CD14-positive monocyte (primary cell): ENCODE measurements at regions not wholly inside any gene's neighbourhood (a gene's known extent, or its start where the extent isn't known, plus 50 kb on each side); places are given as distances from the start of the nearest gene placed in this dataset.

Experiments used
- DNase-seq, 3 donors: peaks; one replicate each; pipeline ENCODE4 v3.0.0-alpha.2; 2011 to 2022
- H2AFZ ChIP-seq: 2 replicates; pipeline ENCODE4 v1.6.0; 2012; ENCODE audit warnings: mild to moderate bottlenecking, low read depth, low read length, inconsistent platforms; ENCODE audit not compliant: insufficient read depth, poor library complexity, severe bottlenecking
- H3K27ac ChIP-seq, 2 donors: 1 replicate in 1 of 2; 2 replicates in 1 of 2; pipeline ENCODE4 v1.5.1; 2012 to 2013; ENCODE audit warnings: low read length in 2 of 2, control low read depth in 1 of 2, inconsistent platforms in 1 of 2, low read depth in 1 of 2, mild to moderate bottlenecking in 1 of 2
- H3K27me3 ChIP-seq, 2 donors: one replicate each; pipeline versions ENCODE4 v1.6.0 to v1.6.1; 2011 to 2013; ENCODE audit warnings: low read length in 2 of 2; ENCODE audit not compliant: control insufficient read depth in 2 of 2, insufficient read depth in 2 of 2
- H3K36me3 ChIP-seq, 2 donors: replicated peaks in 1 of 2; 1 replicate in 1 of 2; 2 replicates in 1 of 2; pipeline versions ENCODE4 v1.5.1 to v1.6.1; 2012 to 2013; ENCODE audit warnings: low read length in 2 of 2, control low read depth in 1 of 2, inconsistent platforms in 1 of 2, mild to moderate bottlenecking in 1 of 2; ENCODE audit not compliant: insufficient read depth in 2 of 2, control insufficient read depth in 1 of 2
- H3K4me1 ChIP-seq, 2 donors: 1 replicate in 1 of 2; 2 replicates in 1 of 2; pipeline versions ENCODE4 v1.5.1 to v1.6.1; 2012 to 2013; ENCODE audit warnings: low read length in 2 of 2, control low read depth in 1 of 2, inconsistent platforms in 1 of 2, mild to moderate bottlenecking in 1 of 2, moderate library complexity in 1 of 2; ENCODE audit not compliant: insufficient read depth in 2 of 2, control insufficient read depth in 1 of 2
- H3K4me2 ChIP-seq: replicated peaks from 2 replicates; pipeline ENCODE3; 2012; ENCODE audit warnings: low read length, moderate library complexity, mild to moderate bottlenecking; ENCODE audit not compliant: poor library complexity, severe bottlenecking; ENCODE audit errors: extremely low read depth
- H3K4me3 ChIP-seq, 3 experiments: fragments of 200-600 bp in 1 of 3; sonication (generic) in 1 of 3; replicated peaks in 1 of 3; 1 replicate in 2 of 3; 2 replicates in 1 of 3; pipeline ENCODE4 v1.5.1; 2011 to 2013; ENCODE audit warnings: low read length in 3 of 3, mild to moderate bottlenecking in 3 of 3, control low read depth in 2 of 3, low read depth in 2 of 3, inconsistent platforms in 1 of 3, moderate library complexity in 1 of 3
- H3K79me2 ChIP-seq: 2 replicates; pipeline ENCODE4 v1.6.0; 2012; ENCODE audit warnings: mild to moderate bottlenecking, control low read depth, inconsistent platforms, low read length, moderate library complexity; ENCODE audit not compliant: insufficient read depth
- H3K9ac ChIP-seq: 2 replicates; pipeline ENCODE4 v1.6.0; 2017; ENCODE audit warnings: low read length, mild to moderate bottlenecking; ENCODE audit not compliant: insufficient read depth, poor library complexity, severe bottlenecking
- H3K9me3 ChIP-seq, 2 donors: replicated peaks in 1 of 2; 1 replicate in 1 of 2; 2 replicates in 1 of 2; pipeline versions ENCODE4 v1.5.1 to v1.6.1; 2012 to 2013; ENCODE audit warnings: low read length in 2 of 2, control low read depth in 1 of 2; ENCODE audit not compliant: control insufficient read depth in 1 of 2, insufficient read depth in 1 of 2
- H4K20me1 ChIP-seq: 2 replicates; pipeline ENCODE4 v1.6.0; 2012; ENCODE audit warnings: mild to moderate bottlenecking, low read length, control low read depth, moderate library complexity; ENCODE audit not compliant: insufficient read depth
- H3K27ac Mint-ChIP-seq, 7 donors: one replicate each; pipeline ENCODE4 v1.8.0; 2020; ENCODE audit warnings: mild to moderate bottlenecking in 7 of 7, mixed read lengths in 7 of 7, moderate library complexity in 6 of 7, inconsistent platforms in 2 of 7
- H3K27me3 Mint-ChIP-seq, 3 donors: one replicate each; pipeline ENCODE4 v1.8.0; 2021 to 2022; ENCODE audit warnings: low read depth in 3 of 3, mild to moderate bottlenecking in 3 of 3, mixed read lengths in 3 of 3, moderate library complexity in 3 of 3, inconsistent platforms in 1 of 3
- H3K36me3 Mint-ChIP-seq, 2 donors: one replicate each; pipeline ENCODE4 v1.8.0; 2020; ENCODE audit warnings: mixed read lengths in 2 of 2, inconsistent platforms in 1 of 2, mild to moderate bottlenecking in 1 of 2
- H3K4me1 Mint-ChIP-seq: one replicate; pipeline ENCODE4 v1.8.0; 2020; ENCODE audit warnings: mild to moderate bottlenecking, mixed read lengths
- H3K4me3 Mint-ChIP-seq, 2 donors: one replicate each; pipeline ENCODE4 v1.8.0; 2020; ENCODE audit warnings: mild to moderate bottlenecking in 2 of 2, mixed read lengths in 2 of 2, moderate library complexity in 1 of 2
- H3K9me3 Mint-ChIP-seq, 7 donors: one replicate each; pipeline ENCODE4 v1.8.0; 2020 to 2022; ENCODE audit warnings: mixed read lengths in 7 of 7, mild to moderate bottlenecking in 6 of 7, moderate library complexity in 6 of 7, inconsistent platforms in 2 of 7
- WGBS: methylation state at CpG from one replicate; pipeline ENCODE4 v1.1.5; 2013; ENCODE audit warnings: missing lambda C conversion rate; ENCODE audit not compliant: insufficient coverage; 5-methylcytosine and 5-hydroxymethylcytosine counted together
- intact Hi-C, 2 donors: fragments of 100-400 bp; cut with micrococcal nuclease; formaldehyde crosslinking; loops; one replicate each; pipeline versions ENCODE4 v1.15.0 to v1.15.1; 2023
- TF ChIP-seq, protein P1 (sequence below): fragments of 200-600 bp; IDR thresholded peaks from one replicate; pipeline ENCODE4 v1.8.0; 2022; ENCODE audit warnings: antibody characterized with exemption, mild to moderate bottlenecking

DNA sequence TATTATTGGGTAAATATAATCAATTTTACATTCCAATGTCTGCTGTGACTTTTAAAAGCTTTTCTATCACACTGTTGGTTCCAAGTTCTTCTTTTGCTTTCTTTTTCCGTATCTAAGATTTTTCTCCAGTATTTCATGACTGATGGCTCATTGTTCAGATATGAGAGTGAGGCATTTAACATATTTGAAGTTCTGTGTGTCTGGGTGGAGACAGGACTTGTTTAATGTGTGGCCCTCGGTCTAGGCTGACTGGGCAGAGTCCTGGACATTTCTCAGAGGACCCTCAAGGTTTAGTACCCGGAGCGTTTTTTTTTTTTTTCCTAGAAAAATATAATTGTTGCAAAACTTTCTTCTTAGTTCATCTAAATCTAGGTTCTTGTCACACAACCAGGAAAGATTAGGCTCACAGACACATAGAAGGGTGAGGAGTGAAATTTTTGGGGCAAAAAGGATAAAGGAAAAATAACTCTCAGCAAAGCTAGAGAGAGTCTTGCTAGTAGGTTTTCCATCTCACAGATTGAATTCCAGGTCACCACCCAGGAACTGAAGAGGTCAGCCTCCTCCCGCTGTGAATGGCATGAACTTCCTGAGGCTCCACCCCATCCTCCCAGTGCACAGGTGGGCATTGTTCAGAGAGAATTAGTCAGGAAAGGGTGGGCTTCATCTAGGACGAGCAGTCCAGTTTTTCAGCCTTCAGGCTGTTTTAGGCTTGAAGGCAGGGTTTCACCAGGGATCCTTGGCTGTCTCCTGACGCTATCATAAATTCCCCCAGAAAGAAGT is 1002.4 kb upstream of the PCDH9 start:
- H4K20me1 ChIP-seq = no peaks in the 10 kb centered on the region
- no peaks in the 10 kb centered on the region for H3K9me3 ChIP-seq
- no peaks in the 10 kb centered on the region for H3K27me3 ChIP-seq
- H3K4me3 Mint-ChIP-seq = no peak overlapping the region
- H3K9me3 Mint-ChIP-seq = peaks cover 0 to 3% (median 0%) of the 10 kb centered on the region in 7 donors
- no peak overlapping the region for H3K9ac ChIP-seq
- H3K36me3 ChIP-seq = no peaks in the 10 kb centered on the region
- H3K4me2 ChIP-seq = no peak overlapping the region
- no peaks in the 10 kb centered on the region for H3K4me1 Mint-ChIP-seq
- no peaks in the 10 kb centered on the region for H3K4me1 ChIP-seq
- TF ChIP-seq, protein P1, sequence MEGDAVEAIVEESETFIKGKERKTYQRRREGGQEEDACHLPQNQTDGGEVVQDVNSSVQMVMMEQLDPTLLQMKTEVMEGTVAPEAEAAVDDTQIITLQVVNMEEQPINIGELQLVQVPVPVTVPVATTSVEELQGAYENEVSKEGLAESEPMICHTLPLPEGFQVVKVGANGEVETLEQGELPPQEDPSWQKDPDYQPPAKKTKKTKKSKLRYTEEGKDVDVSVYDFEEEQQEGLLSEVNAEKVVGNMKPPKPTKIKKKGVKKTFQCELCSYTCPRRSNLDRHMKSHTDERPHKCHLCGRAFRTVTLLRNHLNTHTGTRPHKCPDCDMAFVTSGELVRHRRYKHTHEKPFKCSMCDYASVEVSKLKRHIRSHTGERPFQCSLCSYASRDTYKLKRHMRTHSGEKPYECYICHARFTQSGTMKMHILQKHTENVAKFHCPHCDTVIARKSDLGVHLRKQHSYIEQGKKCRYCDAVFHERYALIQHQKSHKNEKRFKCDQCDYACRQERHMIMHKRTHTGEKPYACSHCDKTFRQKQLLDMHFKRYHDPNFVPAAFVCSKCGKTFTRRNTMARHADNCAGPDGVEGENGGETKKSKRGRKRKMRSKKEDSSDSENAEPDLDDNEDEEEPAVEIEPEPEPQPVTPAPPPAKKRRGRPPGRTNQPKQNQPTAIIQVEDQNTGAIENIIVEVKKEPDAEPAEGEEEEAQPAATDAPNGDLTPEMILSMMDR = no peak
- H3K27ac ChIP-seq = no peak overlapping the region
- H3K27ac Mint-ChIP-seq = no peak overlapping the region
- intact Hi-C loops = no loop called here
- no peak overlapping the region for H2AFZ ChIP-seq
- no peaks in the 10 kb centered on the region for H3K36me3 Mint-ChIP-seq
- WGBS = 80% methylated on average over 1 of the region's 7 CpGs
- no peak overlapping the region for H3K4me3 ChIP-seq
- DNase-seq = no peak
- no peaks in the 10 kb centered on the region for H3K27me3 Mint-ChIP-seq
- no peaks in the 10 kb centered on the region for H3K79me2 ChIP-seq

DNA sequence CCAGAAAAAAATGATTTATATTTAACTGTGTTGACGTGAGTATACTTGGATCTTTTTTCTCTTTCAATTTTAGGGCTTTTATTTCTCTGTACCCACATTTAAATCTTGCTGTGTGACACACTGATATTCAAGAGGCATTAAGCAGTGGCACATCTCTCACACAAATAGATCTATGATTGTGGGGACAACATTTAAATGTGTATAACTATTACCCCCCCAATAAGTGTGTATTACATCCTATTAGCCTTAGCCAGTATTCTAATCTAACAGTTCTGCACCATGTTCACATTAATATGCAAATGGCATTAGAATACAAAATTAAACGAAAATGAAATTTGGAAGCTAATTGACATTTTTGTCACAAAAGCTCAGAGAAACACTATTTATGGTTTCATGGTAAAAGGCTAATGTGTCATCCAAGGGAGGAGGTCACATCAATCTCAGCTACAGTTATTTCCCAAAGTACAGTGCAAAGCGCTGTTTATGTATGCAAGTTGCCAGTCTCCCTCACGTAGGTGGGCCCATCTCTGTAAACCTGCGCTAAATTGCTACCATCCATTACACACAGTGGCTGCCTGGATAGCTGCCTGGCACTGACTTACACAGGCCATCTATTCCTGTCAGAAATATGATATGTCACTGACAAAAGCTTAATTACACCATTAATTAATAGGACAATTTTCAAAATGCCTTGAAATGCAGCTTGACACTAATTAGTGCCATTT is 984.7 kb upstream of the PCDH9 start:
- no peak overlapping the region for H2AFZ ChIP-seq
- H3K36me3 ChIP-seq = no peaks in the 10 kb centered on the region
- Mint-ChIP-seq H3K9me3 (peaks cover 0 to 7% (median 0%) of the 10 kb centered on the region in 7 donors), H3K36me3 (no peaks in the 10 kb centered on the region), H3K27me3 (no peaks in the 10 kb centered on the region), H3K27ac (no peak overlapping the region), H3K4me1 (no peaks in the 10 kb centered on the region), H3K4me3 (no peak overlapping the region)
- DNase-seq = no peak
- H3K9ac ChIP-seq = no peak overlapping the region
- no peak overlapping the region for H3K4me2 ChIP-seq
- TF ChIP-seq, protein P1 = no peak
- no peak overlapping the region for H3K4me3 ChIP-seq
- H3K4me1 ChIP-seq = no peaks in the 10 kb centered on the region
- H3K27me3 ChIP-seq = no peaks in the 10 kb centered on the region
- intact Hi-C loops = no loop called here
- H3K79me2 ChIP-seq = no peaks in the 10 kb centered on the region
- H3K9me3 ChIP-seq = no peaks in the 10 kb centered on the region
- no peak overlapping the region for H3K27ac ChIP-seq
- H4K20me1 ChIP-seq = no peaks in the 10 kb centered on the region
- 100% methylated on average over 1 of the region's 5 CpGs for WGBS
